Spleen (tissue), 7 donors: ENCODE measurements at regions not wholly inside any gene's neighbourhood (a gene's known extent, or its start where the extent isn't known, plus 50 kb on each side); places are given as distances from the start of the nearest gene placed in this dataset.

Source experiments
- POLR2A ChIP-seq, 3 donors: fragments of 450-650 bp; IDR thresholded peaks; one replicate each; pipeline ENCODE4 v1.5.1; 2017; ENCODE audit warnings: antibody characterized with exemption in 3 of 3, mild to moderate bottlenecking in 1 of 3
- POLR2AphosphoS5 ChIP-seq, 3 donors: sonication (generic); formaldehyde crosslinking; IDR thresholded peaks; one replicate each; pipeline ENCODE4 v1.5.1; 2017; ENCODE audit warnings: antibody characterized with exemption in 3 of 3
- TF ChIP-seq, protein P1 (sequence below), 11 experiments: fragments of 200-600 bp in 7 of 11; fragments of 450-650 bp in 4 of 11; sonication (generic) in 4 of 11; IDR thresholded peaks in 8 of 11; conservative IDR thresholded peaks in 3 of 11; 1 replicate in 7 of 11; 2 replicates in 4 of 11; pipeline versions ENCODE4 v1.4.0 to v1.8.0; 2016 to 2021; ENCODE audit warnings: antibody characterized with exemption in 11 of 11, inconsistent platforms in 4 of 11, mild to moderate bottlenecking in 1 of 11
- donor health status: DM: no; HTN: no; CAD: no; lungs with moderate emphysema.
- donor health status: DM: no; HTN: no; CAD: no.
- donor health status: DM: no; HTN: no; CAD: no.

DNA sequence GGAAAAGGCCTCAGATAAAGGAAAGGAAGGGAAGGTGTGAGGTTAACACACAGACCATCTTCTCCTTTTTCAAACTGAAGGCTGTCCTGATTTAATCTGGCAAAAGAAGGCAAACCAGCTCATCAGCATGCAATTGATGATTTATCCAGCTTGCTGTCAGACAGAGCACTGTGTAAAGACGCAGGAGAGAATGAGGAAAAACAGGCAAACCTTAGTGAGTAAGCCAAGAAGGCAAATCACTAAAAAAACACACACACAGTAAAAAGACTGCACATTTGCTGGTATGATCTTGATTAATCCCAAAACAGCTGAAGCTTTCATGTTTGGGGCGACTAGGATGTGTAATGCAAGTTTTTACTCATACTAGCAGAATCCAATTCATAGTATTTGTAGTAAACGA lies 65.8 kb upstream of the SKAP2 start:
- no peak for TF ChIP-seq POLR2A (IDR thresholded peaks at IDR 0.05)
- TF ChIP-seq, protein P1, sequence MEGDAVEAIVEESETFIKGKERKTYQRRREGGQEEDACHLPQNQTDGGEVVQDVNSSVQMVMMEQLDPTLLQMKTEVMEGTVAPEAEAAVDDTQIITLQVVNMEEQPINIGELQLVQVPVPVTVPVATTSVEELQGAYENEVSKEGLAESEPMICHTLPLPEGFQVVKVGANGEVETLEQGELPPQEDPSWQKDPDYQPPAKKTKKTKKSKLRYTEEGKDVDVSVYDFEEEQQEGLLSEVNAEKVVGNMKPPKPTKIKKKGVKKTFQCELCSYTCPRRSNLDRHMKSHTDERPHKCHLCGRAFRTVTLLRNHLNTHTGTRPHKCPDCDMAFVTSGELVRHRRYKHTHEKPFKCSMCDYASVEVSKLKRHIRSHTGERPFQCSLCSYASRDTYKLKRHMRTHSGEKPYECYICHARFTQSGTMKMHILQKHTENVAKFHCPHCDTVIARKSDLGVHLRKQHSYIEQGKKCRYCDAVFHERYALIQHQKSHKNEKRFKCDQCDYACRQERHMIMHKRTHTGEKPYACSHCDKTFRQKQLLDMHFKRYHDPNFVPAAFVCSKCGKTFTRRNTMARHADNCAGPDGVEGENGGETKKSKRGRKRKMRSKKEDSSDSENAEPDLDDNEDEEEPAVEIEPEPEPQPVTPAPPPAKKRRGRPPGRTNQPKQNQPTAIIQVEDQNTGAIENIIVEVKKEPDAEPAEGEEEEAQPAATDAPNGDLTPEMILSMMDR (IDR thresholded peaks at IDR 0.05 in 8 of 11, conservative IDR thresholded peaks at IDR 0.05 in 3 of 11) = no peak
- TF ChIP-seq POLR2AphosphoS5 (IDR thresholded peaks at IDR 0.05) = no peak
